Upper lobe of left lung (tissue), 4 donors: ENCODE measurements at regions not wholly inside any gene's neighbourhood (a gene's known extent, or its start where the extent isn't known, plus 50 kb on each side); places are given as distances from the start of the nearest gene placed in this dataset.

Experiments
- POLR2A ChIP-seq, 4 donors: fragments of 450-650 bp; IDR thresholded peaks; one replicate each; pipeline ENCODE4 v1.5.1; 2016 to 2017; ENCODE audit warnings: antibody characterized with exemption in 4 of 4, mild to moderate bottlenecking in 2 of 4
- POLR2AphosphoS5 ChIP-seq, 2 donors: sonication (generic); formaldehyde crosslinking; IDR thresholded peaks; one replicate each; pipeline ENCODE4 v1.5.1; 2017; ENCODE audit warnings: antibody characterized with exemption in 2 of 2
- TF ChIP-seq, protein P1 (sequence below), 6 experiments: fragments of 450-650 bp in 4 of 6; fragments of 200-600 bp in 2 of 6; sonication (generic) in 2 of 6; IDR thresholded peaks; one replicate each; pipeline ENCODE4 v1.5.1; 2016 to 2019; ENCODE audit warnings: antibody characterized with exemption in 6 of 6

GRCh38 chr5:165999693-166000320 lies 2291.6 kb upstream of the WWC1 start:
- TF ChIP-seq, protein P1, sequence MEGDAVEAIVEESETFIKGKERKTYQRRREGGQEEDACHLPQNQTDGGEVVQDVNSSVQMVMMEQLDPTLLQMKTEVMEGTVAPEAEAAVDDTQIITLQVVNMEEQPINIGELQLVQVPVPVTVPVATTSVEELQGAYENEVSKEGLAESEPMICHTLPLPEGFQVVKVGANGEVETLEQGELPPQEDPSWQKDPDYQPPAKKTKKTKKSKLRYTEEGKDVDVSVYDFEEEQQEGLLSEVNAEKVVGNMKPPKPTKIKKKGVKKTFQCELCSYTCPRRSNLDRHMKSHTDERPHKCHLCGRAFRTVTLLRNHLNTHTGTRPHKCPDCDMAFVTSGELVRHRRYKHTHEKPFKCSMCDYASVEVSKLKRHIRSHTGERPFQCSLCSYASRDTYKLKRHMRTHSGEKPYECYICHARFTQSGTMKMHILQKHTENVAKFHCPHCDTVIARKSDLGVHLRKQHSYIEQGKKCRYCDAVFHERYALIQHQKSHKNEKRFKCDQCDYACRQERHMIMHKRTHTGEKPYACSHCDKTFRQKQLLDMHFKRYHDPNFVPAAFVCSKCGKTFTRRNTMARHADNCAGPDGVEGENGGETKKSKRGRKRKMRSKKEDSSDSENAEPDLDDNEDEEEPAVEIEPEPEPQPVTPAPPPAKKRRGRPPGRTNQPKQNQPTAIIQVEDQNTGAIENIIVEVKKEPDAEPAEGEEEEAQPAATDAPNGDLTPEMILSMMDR (IDR thresholded peaks at IDR 0.05): no peak
- no peak for TF ChIP-seq POLR2A (IDR thresholded peaks at IDR 0.05)
- no peak for TF ChIP-seq POLR2AphosphoS5 (IDR thresholded peaks at IDR 0.05)
